Mesendoderm (in vitro differentiated cells): ENCODE measurements at regions not wholly inside any gene's neighbourhood (a gene's known extent, or its start where the extent isn't known, plus 50 kb on each side); places are given as distances from the start of the nearest gene placed in this dataset.

Experiments
- DNase-seq: peaks from one replicate; pipeline ENCODE4 v3.0.0; 2013
- H2AK5ac ChIP-seq: 2 replicates; pipeline ENCODE4 v1.6.1; 2013; ENCODE audit warnings: low read length, inconsistent platforms
- H2BK120ac ChIP-seq: 2 replicates; pipeline ENCODE4 v1.6.1; 2013; ENCODE audit warnings: low read depth, mild to moderate bottlenecking, low read length, moderate library complexity, mixed read lengths
- H2BK15ac ChIP-seq: replicated peaks from 2 replicates; pipeline ENCODE4 v1.6.1; 2013; ENCODE audit warnings: low read depth, mild to moderate bottlenecking, moderate library complexity
- H2BK5ac ChIP-seq: 2 replicates; pipeline ENCODE4 v1.6.1; 2013; ENCODE audit warnings: low read length, inconsistent platforms
- H3K18ac ChIP-seq: 2 replicates; pipeline ENCODE4 v1.6.1; 2013; ENCODE audit warnings: mild to moderate bottlenecking, low read length, mixed read lengths
- H3K23ac ChIP-seq: one replicate; pipeline ENCODE4 v1.6.1; 2013; ENCODE audit warnings: low read length
- H3K27ac ChIP-seq: 2 replicates; pipeline ENCODE4 v1.5.1; 2013; ENCODE audit warnings: low read depth, mild to moderate bottlenecking, inconsistent platforms, low read length, moderate library complexity
- H3K27me3 ChIP-seq: 2 replicates; pipeline ENCODE4 v1.6.1; 2013; ENCODE audit warnings: low read length, control low read depth, mild to moderate bottlenecking, inconsistent platforms; ENCODE audit not compliant: insufficient read depth, poor library complexity
- H3K36me3 ChIP-seq: 2 replicates; pipeline ENCODE4 v1.6.1; 2013; ENCODE audit warnings: low read length, inconsistent platforms; ENCODE audit not compliant: control insufficient read depth, insufficient read depth
- H3K4ac ChIP-seq: one replicate; pipeline ENCODE4 v1.6.1; 2013; ENCODE audit warnings: low read depth, mild to moderate bottlenecking, low read length, moderate library complexity
- H3K4me1 ChIP-seq: 2 replicates; pipeline ENCODE4 v1.6.1; 2013; ENCODE audit warnings: low read depth, low read length, inconsistent platforms; ENCODE audit not compliant: control insufficient read depth
- H3K4me2 ChIP-seq: 2 replicates; pipeline ENCODE4 v1.6.1; 2013; ENCODE audit warnings: low read length
- H3K4me3 ChIP-seq: 2 replicates; pipeline ENCODE4 v1.5.1; 2013; ENCODE audit warnings: mild to moderate bottlenecking, low read length
- H3K56ac ChIP-seq: one replicate; pipeline ENCODE4 v1.6.1; 2013; ENCODE audit warnings: low read length
- H3K79me1 ChIP-seq: 2 replicates; pipeline ENCODE4 v1.6.1; 2013; ENCODE audit warnings: low read length, inconsistent platforms
- H3K79me2 ChIP-seq: 2 replicates; pipeline ENCODE4 v1.6.1; 2013; ENCODE audit warnings: mild to moderate bottlenecking, low read length; ENCODE audit not compliant: control insufficient read depth, insufficient read depth
- H3K9ac ChIP-seq: 2 replicates; pipeline ENCODE4 v1.6.1; 2013; ENCODE audit warnings: low read length, inconsistent platforms
- H4K5ac ChIP-seq: one replicate; pipeline ENCODE4 v1.6.1; 2013; ENCODE audit warnings: low read length
- H4K8ac ChIP-seq: one replicate; pipeline ENCODE4 v1.6.1; 2013; ENCODE audit warnings: low read depth, mild to moderate bottlenecking, control low read depth, low read length, moderate library complexity
- WGBS: extraction: QIAGEN DNeasy Blood & Tissue Kit; methylation state at CpG from one replicate; pipeline ENCODE4 v1.1.7; 2013; ENCODE audit warnings: low lambda C conversion rate, missing lambda C conversion rate; ENCODE audit not compliant: insufficient coverage; ENCODE audit errors: extremely low coverage; 5-methylcytosine and 5-hydroxymethylcytosine counted together

DNA sequence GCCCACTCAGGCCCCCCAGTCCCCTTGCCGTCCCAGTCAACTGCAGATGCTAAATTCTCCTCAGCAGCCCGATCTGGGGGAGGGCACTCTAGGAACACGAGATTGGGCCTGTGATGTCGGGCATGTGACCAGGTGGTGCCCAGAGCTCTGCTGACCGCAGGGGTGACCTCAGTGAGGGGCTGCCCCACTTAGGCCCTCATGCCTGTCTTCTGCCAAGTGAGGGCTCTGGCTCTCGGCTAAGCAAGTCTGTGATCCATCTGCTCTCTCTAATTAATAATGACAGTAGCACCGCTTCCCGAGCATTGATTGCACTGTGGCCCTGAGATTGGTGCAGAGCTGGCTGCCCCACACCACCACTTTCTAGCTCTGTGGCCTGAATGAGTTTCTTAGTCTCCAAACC is 138.8 kb downstream of the MRM1 start:
- no peaks in the 10 kb centered on the region for H3K79me2 ChIP-seq
- H2BK15ac ChIP-seq: no peak overlapping the region
- H2BK5ac ChIP-seq: no peak overlapping the region
- no peak overlapping the region for H4K8ac ChIP-seq
- H3K4me1 ChIP-seq: peaks cover 10% of the 10 kb centered on the region
- no peaks in the 10 kb centered on the region for H3K79me1 ChIP-seq
- no peak overlapping the region for H3K4ac ChIP-seq
- H3K9ac ChIP-seq: no peak overlapping the region
- DNase-seq: no peak
- no peak overlapping the region for H2AK5ac ChIP-seq
- no peak overlapping the region for H3K4me3 ChIP-seq
- no CpG with 5 or more reads among the region's 8 CpGs for WGBS
- no peaks in the 10 kb centered on the region for H3K27me3 ChIP-seq
- no peak overlapping the region for H3K4me2 ChIP-seq
- H2BK120ac ChIP-seq: no peak overlapping the region
- no peak overlapping the region for H4K5ac ChIP-seq
- no peak overlapping the region for H3K27ac ChIP-seq
- H3K56ac ChIP-seq: no peak overlapping the region
- H3K23ac ChIP-seq: no peak overlapping the region
- H3K18ac ChIP-seq: no peak overlapping the region
- no peaks in the 10 kb centered on the region for H3K36me3 ChIP-seq

DNA sequence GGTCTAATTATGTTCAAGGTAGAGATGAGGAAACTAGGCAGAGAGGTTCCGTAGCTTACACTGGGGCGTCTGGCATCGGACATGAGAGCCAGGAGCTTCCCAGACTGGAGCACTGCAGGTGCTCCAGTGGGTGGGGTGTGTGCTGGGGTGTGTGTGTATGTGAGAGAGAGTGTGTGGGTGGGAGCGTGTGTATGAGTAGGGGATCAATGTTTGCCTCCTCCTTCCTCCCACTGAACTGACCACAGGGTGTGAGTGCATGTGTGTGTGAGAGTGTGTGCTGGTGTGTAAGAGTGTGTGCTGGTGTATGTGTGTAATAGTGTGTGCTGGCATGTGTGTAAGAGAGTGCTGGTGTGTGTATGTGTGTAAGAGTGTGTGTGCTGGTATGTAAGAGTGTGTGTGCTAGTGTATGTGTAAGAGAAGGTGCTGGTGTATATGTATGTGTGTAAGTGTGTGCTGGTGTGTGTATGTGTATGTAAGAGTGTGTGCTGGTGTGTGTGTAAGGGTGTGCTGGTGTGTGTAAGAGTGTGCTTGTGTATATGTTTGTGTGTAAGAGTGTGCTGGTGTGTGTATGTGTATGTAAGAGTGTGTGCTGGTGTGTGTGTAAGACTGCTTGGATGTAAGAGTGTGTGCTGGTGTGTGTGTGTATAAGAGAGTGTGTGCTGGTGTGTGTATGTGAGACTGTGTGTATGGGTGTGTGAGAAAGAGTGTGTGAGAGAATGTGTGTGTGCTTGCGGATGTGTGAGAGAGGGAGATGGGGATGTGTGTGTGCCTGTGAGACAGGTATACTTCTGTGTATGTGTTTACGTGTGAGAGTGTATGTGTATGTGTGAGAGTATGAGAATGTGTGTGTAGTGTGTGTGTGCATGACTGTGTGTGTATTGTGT is 139.9 kb downstream of the MRM1 start:
- Histone ChIP-seq H3K4ac (no peak overlapping the region), H3K9ac (no peak overlapping the region), H4K8ac (no peak overlapping the region), H3K4me1 (peaks cover 10% of the 10 kb centered on the region), H2BK15ac (no peak overlapping the region), H3K4me3 (no peak overlapping the region), H2AK5ac (peak overlapping the region; percentile 68), H3K79me1 (no peaks in the 10 kb centered on the region), H3K23ac (no peak overlapping the region), H3K27me3 (no peaks in the 10 kb centered on the region), H4K5ac (no peak overlapping the region), H2BK120ac (no peak overlapping the region), H3K56ac (peak overlapping the region; percentile 83), H3K36me3 (no peaks in the 10 kb centered on the region), H2BK5ac (peak overlapping the region; percentile 29), H3K4me2 (no peak overlapping the region), H3K27ac (no peak overlapping the region), H3K18ac (no peak overlapping the region), H3K79me2 (no peaks in the 10 kb centered on the region)
- 100% methylated on average over 2 of the region's 6 CpGs for WGBS
- no peak for DNase-seq

DNA sequence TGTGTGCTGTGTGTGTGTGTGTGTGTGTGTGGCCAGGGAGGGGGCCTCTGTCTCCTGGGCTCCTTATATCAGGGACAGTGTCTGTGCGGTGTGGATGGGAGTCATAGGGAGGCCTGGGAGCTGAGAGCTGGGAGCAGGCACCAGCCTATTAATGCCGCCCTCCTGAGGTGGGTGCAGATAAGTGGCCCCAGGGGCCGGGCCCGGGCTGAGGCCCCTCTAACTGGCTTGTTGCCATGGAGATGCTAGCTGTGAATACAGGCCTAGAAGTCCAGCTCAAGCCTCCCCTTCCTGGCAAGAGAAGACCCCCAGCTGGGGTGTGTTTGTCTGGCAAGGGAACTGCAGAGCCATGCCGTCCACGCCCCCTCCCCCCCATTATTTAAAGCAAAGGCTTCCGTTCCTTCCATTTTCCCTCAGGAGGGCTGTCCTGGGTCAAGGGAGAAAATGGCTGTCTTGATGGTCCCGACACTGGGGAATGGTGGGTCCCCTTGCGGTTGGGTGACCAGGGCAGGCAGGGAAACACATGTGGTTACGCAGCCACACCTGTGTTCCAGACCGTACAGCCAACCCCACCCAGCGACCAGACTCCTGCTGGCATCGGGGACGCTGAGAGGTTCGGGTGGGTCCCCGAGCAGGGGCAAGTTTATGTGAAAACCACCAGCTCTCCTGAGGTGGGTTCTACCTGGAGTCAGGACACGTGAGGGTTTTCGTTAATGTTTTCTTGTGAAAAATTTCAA is 141.1 kb downstream of the MRM1 start:
- H3K56ac ChIP-seq: peak overlapping the region; percentile 83
- H3K4me1 ChIP-seq: peaks cover 10% of the 10 kb centered on the region
- no peak overlapping the region for H3K4ac ChIP-seq
- DNase-seq: peak; percentile 92
- no peak overlapping the region for H3K18ac ChIP-seq
- no peak overlapping the region for H4K8ac ChIP-seq
- no peak overlapping the region for H2BK15ac ChIP-seq
- H2BK5ac ChIP-seq: peak overlapping the region; percentile 85
- no peaks in the 10 kb centered on the region for H3K79me2 ChIP-seq
- H2BK120ac ChIP-seq: no peak overlapping the region
- H3K23ac ChIP-seq: no peak overlapping the region
- H3K36me3 ChIP-seq: no peaks in the 10 kb centered on the region
- no peak overlapping the region for H4K5ac ChIP-seq
- no peak overlapping the region for H3K27ac ChIP-seq
- no peaks in the 10 kb centered on the region for H3K27me3 ChIP-seq
- no CpG with 5 or more reads among the region's 18 CpGs for WGBS
- H3K9ac ChIP-seq: peak overlapping the region; percentile 26
- no peaks in the 10 kb centered on the region for H3K79me1 ChIP-seq
- no peak overlapping the region for H3K4me2 ChIP-seq
- H2AK5ac ChIP-seq: peak overlapping the region; percentile 93
- H3K4me3 ChIP-seq: no peak overlapping the region

DNA sequence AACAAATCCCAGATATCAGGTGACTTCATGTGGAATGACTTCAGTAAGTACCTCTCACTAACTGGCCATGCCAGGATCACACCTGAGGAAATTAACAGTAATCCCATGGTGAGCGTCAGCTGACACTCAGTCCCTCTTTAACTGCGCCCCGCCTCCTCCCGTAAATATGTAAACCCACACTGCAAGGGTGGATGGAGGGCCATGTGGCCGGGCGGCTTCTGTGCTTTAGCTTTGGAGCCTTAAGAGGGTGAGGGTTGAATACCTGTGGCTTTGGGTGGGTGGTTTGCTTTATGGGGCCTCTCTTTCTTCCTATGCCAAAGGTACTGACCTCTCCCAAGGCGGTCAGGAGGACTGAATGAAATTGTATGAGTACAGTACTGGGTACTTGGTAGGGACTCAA is 141.7 kb downstream of the MRM1 start:
- no peak overlapping the region for H2BK120ac ChIP-seq
- no peak overlapping the region for H3K4me2 ChIP-seq
- H3K4ac ChIP-seq: no peak overlapping the region
- H2BK5ac ChIP-seq: no peak overlapping the region
- H2BK15ac ChIP-seq: no peak overlapping the region
- H2AK5ac ChIP-seq: no peak overlapping the region
- no peak overlapping the region for H3K27ac ChIP-seq
- H3K18ac ChIP-seq: no peak overlapping the region
- H3K36me3 ChIP-seq: no peaks in the 10 kb centered on the region
- WGBS: no CpG with 5 or more reads among the region's 7 CpGs
- no peak overlapping the region for H4K8ac ChIP-seq
- no peak overlapping the region for H3K23ac ChIP-seq
- H3K27me3 ChIP-seq: no peaks in the 10 kb centered on the region
- no peak overlapping the region for H3K9ac ChIP-seq
- DNase-seq: peak; percentile 56
- H3K4me1 ChIP-seq: peaks cover 10% of the 10 kb centered on the region
- no peak overlapping the region for H4K5ac ChIP-seq
- H3K56ac ChIP-seq: peak overlapping the region; percentile 27
- no peak overlapping the region for H3K4me3 ChIP-seq
- H3K79me2 ChIP-seq: no peaks in the 10 kb centered on the region
- no peaks in the 10 kb centered on the region for H3K79me1 ChIP-seq

DNA sequence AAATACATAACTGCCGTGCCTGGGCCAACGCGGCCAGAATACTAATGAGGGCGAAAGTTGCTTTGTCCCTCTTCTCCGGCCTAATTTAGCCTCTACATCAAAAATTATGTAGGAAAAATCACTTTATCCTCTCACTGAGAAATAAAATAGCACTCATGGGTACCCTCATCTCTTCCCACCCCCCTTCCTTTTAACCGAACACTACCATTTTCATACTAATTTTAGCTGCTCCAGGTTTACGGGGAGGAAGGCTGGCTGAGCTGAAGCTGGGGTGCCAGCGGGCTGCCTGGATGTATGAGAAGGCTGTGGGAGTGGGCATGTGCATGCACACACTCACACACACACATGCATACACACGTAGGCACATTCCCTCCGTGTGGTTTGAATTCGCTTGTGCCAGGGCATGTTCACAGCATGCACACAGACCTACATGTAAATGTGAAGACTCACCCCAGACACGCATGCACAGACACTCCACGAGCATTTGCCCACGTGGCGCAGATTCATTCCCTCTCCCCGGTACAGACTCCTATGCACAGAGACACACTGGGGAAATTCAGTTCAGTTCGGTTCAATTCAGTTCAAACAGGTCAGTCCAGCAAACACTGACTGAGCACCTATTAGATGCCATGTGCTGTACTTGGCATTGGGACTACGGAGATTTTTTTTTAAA is 145.1 kb downstream of the MRM1 start:
- no peak for DNase-seq
- Histone ChIP-seq H3K9ac (no peak overlapping the region), H2AK5ac (no peak overlapping the region), H3K27me3 (no peaks in the 10 kb centered on the region), H3K56ac (no peak overlapping the region), H3K79me2 (no peaks in the 10 kb centered on the region), H3K4me2 (no peak overlapping the region), H4K8ac (no peak overlapping the region), H3K79me1 (no peaks in the 10 kb centered on the region), H2BK5ac (no peak overlapping the region), H3K4me3 (no peak overlapping the region), H3K23ac (no peak overlapping the region), H2BK15ac (no peak overlapping the region), H2BK120ac (no peak overlapping the region), H3K4me1 (peaks cover 10% of the 10 kb centered on the region), H3K36me3 (no peaks in the 10 kb centered on the region), H4K5ac (no peak overlapping the region), H3K18ac (no peak overlapping the region), H3K4ac (no peak overlapping the region), H3K27ac (no peak overlapping the region)
- WGBS: no CpG with 5 or more reads among the region's 18 CpGs
